A673 (cell line): ENCODE measurements at regions not wholly inside any gene's neighbourhood (a gene's known extent, or its start where the extent isn't known, plus 50 kb on each side); places are given as distances from the start of the nearest gene placed in this dataset.

Experiments
- BruUV-seq: library from RNA; stranded (reverse); fragments of 400-500 nt; replicated peaks from 2 replicates; lab custom pipeline; 2021; lab: Mats Ljungman, UMichigan
- CTCF ChIA-PET: fragments of 300-600 bp; sonication (Branson Sonifier 250); formaldehyde crosslinking; loops from one replicate; lab custom pipeline; 2022; ENCODE audit warnings: antibody characterized with exemption; lab: Charles Lee
- POLR2A ChIA-PET: fragments of 300-600 bp; sonication (Branson Sonifier 250); formaldehyde crosslinking; loops from one replicate; lab custom pipeline; 2022; ENCODE audit warnings: antibody characterized with exemption; ENCODE audit not compliant: low non-redundant PET; lab: Charles Lee
- DNase-seq: peaks from one replicate; pipeline ENCODE4 v3.0.0-alpha.2; 2015; ENCODE audit warnings: low spot score
- H3K27ac ChIP-seq: fragments of 200-600 bp; sonication (generic); 2 replicates; pipeline ENCODE4 v1.5.1; 2016; ENCODE audit warnings: mixed run types, low read depth, mild to moderate bottlenecking, mixed read lengths, antibody characterized with exemption, low read length; ENCODE audit not compliant: poor library complexity, severe bottlenecking
- H3K27me3 ChIP-seq: fragments of 200-600 bp; sonication (generic); replicated peaks from 2 replicates; pipeline ENCODE4 v1.6.1; 2017; ENCODE audit warnings: mixed run types, low read depth, mild to moderate bottlenecking, mixed read lengths, antibody characterized with exemption, low read length; ENCODE audit not compliant: insufficient read depth, poor library complexity
- H3K36me3 ChIP-seq: fragments of 200-600 bp; sonication (generic); 2 replicates; pipeline ENCODE4 v1.6.1; 2016; ENCODE audit warnings: mixed run types, mild to moderate bottlenecking, mixed read lengths, antibody characterized with exemption, low read length; ENCODE audit not compliant: insufficient read depth, poor library complexity, severe bottlenecking
- H3K4me1 ChIP-seq: fragments of 200-600 bp; sonication (generic); 2 replicates; pipeline ENCODE4 v1.6.1; 2017; ENCODE audit warnings: mixed run types, mild to moderate bottlenecking, mixed read lengths, antibody characterized with exemption, low read length; ENCODE audit not compliant: insufficient read depth, poor library complexity, severe bottlenecking
- H3K4me3 ChIP-seq: fragments of 200-600 bp; sonication (generic); 2 replicates; pipeline ENCODE4 v1.5.1; 2016; ENCODE audit warnings: low read depth, mixed run types, mild to moderate bottlenecking, mixed read lengths, low read length; ENCODE audit not compliant: poor library complexity, severe bottlenecking
- H3K9me3 ChIP-seq: fragments of 200-600 bp; sonication (generic); 2 replicates; pipeline ENCODE4 v1.6.1; 2016; ENCODE audit warnings: mixed run types, low read depth, mild to moderate bottlenecking, mixed read lengths, antibody characterized with exemption, low read length; ENCODE audit not compliant: poor library complexity, severe bottlenecking
- CTCF ChIP-seq: fragments of 300-800, 200-600 bp; sonication (generic); conservative IDR thresholded peaks from 2 replicates; pipeline ENCODE4 v1.5.1; 2017; ENCODE audit warnings: low read depth, mild to moderate bottlenecking, antibody characterized with exemption, low read length, moderate library complexity, mixed read lengths
- EZH2 ChIP-seq: fragments of 200-600 bp; sonication (generic); IDR thresholded peaks from 2 replicates; pipeline ENCODE4 v1.6.1; 2017; ENCODE audit warnings: borderline replicate concordance, low read depth, mild to moderate bottlenecking, mixed read lengths, antibody characterized with exemption, low read length; ENCODE audit not compliant: poor library complexity, severe bottlenecking
- intact Hi-C: fragments of 100-400 bp; cut with micrococcal nuclease; formaldehyde crosslinking; loops from one replicate; pipeline ENCODE4 v1.10.0; 2022; ENCODE audit not compliant: unreplicated experiment

GRCh38 chr13:104993708-104994107 lies 1541.8 kb downstream of the EFNB2 start:
- Histone ChIP-seq H3K9me3 (no peaks in the 10 kb centered on the region), H3K27me3 (no peaks in the 10 kb centered on the region), H3K27ac (no peak overlapping the region), H3K4me1 (no peaks in the 10 kb centered on the region), H3K36me3 (no peaks in the 10 kb centered on the region), H3K4me3 (no peak overlapping the region)
- no TSS peak for BruUV-seq
- no peak for TF ChIP-seq EZH2
- TF ChIP-seq CTCF: no peak
- intact Hi-C loops: no loop called here
- ChIA-PET POLR2A (no interaction called here), CTCF (no interaction called here)
- no peak for DNase-seq

- POLR2A ChIA-PET: no interaction called here
- no TSS peak for BruUV-seq
- intact Hi-C loops: no loop called here
- TF ChIP-seq EZH2 (no peak), CTCF (no peak)
- DNase-seq: no peak
- no peaks in the 10 kb centered on the region for H3K27me3 ChIP-seq
- no peaks in the 10 kb centered on the region for H3K4me1 ChIP-seq
- CTCF ChIA-PET: no interaction called here
- no peaks in the 10 kb centered on the region for H3K36me3 ChIP-seq
- no peaks in the 10 kb centered on the region for H3K9me3 ChIP-seq
- H3K4me3 ChIP-seq: no peak overlapping the region
- no peak overlapping the region for H3K27ac ChIP-seq
Measured at GRCh38 chr13:104987621-104988020, 1547.8 kb downstream of the EFNB2 start.

GRCh38 chr13:104984296-104984818 lies 1551.1 kb downstream of the EFNB2 start:
- intact Hi-C loops: no loop called here
- Histone ChIP-seq H3K36me3 (no peaks in the 10 kb centered on the region), H3K27me3 (peaks cover 3% of the 10 kb centered on the region), H3K4me3 (no peak overlapping the region), H3K4me1 (no peaks in the 10 kb centered on the region), H3K27ac (no peak overlapping the region), H3K9me3 (no peaks in the 10 kb centered on the region)
- CTCF ChIA-PET: no interaction called here
- POLR2A ChIA-PET: no interaction called here
- TF ChIP-seq CTCF (no peak), EZH2 (no peak)
- no peak for DNase-seq
- no TSS peak for BruUV-seq
